GM21360 (cell line): ENCODE measurements at regions not wholly inside any gene's neighbourhood (a gene's known extent, or its start where the extent isn't known, plus 50 kb on each side); places are given as distances from the start of the nearest gene placed in this dataset.

Experiments used
- ATAC-seq: cut with Tn5 transposase; IDR thresholded peaks from one replicate; pipeline ENCODE4 v1.9.1; 2021; ENCODE audit warnings: mild to moderate bottlenecking, moderate library complexity; ENCODE audit not compliant: unreplicated experiment

DNA sequence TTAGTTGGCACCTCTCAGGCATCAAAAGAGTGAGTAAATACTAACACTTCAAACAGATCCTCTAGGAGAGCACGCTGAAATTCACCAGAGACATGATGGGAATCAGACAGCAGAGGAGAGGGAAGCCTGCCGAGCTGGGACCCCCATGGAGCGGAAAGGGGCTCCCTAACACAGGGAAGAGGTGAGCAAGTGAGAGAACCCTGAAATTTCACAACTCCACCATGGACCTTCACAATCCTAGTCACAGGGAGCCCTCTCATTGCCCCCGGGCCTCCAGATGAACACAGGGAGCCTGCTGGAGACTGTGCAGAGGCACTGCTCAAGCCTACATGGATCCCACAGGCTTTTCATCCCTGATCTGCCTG, 59.2 kb upstream of the ANTXRL start:
- ATAC-seq = no peak

DNA sequence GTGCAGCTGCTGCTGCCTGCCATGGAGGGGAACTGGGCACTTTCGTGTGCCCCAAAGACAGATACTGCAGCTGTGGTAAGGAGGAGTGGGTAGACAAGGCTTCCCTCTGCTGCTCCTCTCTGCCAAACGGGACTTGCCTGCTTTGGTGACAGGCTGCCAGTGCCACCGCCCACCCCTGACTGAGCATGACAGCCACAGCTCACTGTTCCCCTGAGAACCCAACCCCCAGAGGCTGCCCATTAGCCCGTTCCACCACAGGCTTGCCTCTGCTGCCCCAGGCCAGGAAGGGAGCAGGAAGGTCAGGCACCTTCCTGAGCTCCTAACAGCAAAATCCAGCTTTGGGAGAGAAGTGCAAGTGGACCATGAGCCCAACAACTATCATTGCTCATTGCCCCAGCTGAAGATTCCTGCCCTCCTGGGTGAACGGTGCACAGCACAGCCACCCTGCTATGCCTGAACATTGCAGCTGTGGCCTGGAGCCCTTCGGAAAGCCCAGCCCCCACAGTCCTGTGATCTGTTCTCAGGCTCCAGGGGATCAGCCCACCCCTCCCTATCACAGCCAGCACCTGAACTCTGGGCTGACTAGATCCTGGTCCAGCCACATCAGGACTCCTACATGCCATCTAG, 58.7 kb upstream of the ANTXRL start:
- ATAC-seq = no peak

DNA sequence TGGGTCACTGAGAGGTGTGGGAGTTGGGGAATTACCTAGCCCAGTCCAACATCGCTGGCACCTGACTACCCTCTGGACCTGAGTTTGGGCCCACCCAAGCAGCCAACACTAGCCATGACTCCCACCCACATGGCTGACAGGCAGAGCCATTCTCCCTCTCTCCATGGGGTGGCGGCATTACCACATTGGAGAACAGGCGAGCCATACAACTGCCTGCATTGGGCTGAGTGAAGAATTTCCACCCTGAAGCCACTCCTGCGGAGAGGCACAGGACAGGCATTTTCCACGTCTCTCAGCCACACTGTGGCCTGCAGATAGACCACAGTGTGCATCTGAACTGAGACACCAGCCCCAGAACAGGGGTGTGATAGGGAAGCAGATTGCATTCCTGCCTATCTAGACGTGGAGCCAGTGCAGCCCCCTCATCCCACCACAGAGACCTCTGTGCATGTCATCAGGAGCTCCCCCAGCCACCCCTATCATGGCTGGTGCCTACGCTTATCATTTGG, 58.2 kb upstream of the ANTXRL start:
- peak; percentile 77 for ATAC-seq

DNA sequence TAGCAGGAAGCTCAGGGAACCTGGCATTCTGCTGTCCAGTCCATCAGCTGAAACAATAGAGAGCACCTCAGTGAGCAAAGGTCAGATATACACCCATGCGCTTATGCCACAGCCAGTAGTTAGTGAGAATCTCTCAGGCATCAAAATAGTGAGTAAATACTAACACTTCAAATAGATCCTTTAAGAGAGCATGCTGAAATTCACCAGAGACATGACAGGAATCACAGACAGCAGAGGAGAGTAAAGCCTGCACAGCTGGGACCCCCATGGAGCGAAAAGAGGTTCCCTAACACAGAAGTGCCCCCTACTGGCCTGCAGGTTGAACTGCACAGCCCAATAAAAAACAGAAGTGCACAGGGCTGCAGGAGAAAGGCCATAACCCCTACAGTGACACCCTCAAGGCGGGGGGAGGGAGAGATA, 57.6 kb upstream of the ANTXRL start:
- ATAC-seq = no peak

DNA sequence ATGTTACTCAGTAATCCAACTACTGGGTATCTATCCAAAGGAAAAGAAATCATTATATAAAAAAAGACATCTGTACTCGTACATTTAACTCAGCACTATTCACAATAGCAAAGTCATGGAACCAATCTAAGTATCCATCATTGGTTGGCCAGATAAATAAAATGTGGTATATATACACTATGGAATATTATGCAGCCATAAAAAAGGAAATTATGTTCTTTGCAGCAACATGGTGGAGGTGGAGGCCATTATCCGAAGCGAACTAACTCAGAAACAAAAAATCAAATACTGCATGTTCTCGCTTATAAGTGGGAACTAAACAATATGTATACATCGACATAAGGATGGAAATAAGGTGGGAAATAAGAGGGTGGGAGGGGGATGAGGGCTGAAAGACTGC, 56.2 kb upstream of the ANTXRL start:
- no peak for ATAC-seq

DNA sequence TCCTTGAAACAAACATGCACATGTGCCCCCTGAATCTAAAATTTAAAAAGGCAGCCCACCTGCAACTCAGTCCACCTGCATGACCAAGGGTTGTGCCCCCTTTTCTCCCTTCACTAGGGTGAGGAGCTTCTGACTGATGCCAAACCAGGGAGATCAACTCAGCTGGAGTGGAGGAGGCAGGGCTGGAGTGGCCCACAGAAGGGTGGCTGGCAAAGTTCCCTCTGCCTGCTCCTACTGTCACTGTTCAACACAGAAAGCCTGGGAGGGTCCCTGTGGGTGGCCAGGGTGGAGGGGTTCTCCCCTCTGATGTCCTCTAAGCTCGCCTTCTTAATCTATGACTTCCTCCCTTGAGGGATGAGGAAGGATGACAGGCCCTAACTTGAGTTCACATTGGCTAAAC, 55.7 kb upstream of the ANTXRL start:
- ATAC-seq = no peak

DNA sequence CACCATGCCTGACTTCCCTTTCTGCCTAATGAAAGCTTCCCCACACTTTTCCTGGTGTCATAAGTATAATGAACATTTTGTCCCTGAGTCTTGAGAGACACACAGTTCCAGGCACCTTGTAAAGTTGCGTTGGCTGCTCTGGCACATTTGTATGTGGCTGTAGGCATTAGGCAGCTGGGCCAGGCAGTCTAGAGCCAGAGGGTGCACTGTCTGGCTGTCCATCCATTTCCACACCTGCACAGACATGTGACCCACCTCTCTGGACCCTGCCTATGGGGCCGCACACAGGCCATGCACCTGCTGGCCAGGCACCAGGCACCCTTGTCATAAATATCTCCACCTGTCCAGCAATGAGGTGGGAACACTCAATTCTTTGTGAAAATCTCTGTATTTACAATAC, 54.7 kb upstream of the ANTXRL start:
- no peak for ATAC-seq

DNA sequence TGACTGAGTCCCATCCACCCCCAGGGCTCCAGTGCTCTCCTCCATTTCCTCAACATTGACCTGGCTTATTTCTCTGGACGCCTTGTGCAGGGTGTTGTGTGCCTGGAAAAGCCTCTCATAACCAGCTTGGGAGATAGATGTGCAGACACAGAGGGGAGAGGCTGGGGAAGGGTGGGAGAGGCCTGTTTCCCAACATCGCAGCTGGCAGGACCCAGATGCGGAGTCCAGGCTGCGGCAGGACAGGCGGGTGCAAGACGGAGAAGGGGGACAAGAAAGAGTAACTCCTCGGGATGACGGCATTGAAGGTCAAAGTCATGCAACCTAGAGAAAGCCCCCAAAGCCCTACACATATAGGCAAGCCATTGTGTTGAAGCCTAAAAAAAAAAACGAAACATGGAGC, 54.1 kb upstream of the ANTXRL start:
- no peak for ATAC-seq

DNA sequence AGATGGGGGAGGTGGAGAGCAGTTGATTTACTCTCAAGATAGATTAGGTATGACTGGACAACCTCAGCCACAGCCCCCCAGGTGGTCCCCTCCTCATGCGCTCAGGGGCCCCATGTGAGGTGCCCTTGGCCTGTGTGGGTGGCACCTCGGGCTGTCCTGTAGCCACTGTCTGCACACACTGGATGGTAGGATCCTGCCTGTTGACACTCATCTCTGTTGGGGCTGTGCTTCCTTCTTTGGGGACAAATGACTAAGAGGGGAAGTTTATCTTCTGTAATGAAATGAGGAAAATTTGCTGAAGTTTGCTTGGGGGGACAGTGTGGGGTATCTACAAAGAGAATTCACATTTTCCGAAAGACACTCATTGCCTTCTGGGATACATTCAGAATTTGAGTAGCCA, 53.6 kb upstream of the ANTXRL start:
- ATAC-seq = no peak

DNA sequence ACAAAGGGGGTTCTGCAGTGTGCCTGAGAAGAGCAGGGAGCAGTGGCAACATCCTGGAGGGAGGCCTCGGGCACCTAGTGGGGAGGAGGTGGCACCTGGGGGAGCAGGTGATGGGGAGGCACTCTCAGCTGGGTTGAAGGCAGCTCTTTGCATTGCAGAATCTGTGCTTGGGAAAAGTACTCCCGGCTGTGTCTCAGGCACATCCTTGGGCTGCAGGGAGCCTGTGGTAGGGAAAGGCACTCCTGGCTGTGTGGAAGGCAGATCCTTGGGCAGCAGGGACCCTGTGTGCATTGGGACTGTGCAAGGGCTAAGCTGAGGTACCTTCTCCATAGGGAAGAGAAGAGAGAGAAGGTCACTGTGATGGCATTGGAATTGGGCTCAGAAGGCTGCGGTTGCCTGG, 52.8 kb upstream of the ANTXRL start:
- ATAC-seq = no peak

DNA sequence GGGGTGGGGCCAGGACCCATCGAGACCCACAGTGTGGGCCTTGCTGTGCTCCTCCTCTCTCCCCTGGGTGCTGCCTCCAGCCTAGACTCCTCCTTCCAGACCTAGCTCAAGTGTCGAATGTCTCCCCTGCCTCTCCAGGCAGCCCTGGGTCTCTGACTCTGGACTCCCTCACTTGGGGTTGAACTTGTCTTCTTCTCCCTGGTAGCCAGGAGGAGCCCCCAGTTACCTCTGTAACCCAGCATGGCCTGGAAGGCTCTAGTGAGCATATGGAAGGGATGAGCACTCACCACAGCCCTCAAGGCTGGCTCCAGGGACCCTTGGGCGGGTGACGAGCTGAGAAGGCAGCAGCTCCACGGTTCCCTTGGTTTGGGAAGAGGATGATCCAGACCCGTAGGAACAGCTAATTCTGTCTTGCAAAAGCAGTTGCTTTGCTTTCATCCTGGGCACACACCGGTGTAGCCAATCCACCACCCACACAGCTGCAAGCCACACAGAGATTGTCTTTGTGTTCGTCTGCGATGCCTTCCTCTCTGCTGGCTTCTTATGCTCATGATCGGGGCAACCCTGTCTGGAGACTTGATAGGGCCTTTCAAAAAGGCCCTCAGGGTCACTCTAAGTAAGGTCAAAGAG, 52.3 kb upstream of the ANTXRL start:
- no peak for ATAC-seq

DNA sequence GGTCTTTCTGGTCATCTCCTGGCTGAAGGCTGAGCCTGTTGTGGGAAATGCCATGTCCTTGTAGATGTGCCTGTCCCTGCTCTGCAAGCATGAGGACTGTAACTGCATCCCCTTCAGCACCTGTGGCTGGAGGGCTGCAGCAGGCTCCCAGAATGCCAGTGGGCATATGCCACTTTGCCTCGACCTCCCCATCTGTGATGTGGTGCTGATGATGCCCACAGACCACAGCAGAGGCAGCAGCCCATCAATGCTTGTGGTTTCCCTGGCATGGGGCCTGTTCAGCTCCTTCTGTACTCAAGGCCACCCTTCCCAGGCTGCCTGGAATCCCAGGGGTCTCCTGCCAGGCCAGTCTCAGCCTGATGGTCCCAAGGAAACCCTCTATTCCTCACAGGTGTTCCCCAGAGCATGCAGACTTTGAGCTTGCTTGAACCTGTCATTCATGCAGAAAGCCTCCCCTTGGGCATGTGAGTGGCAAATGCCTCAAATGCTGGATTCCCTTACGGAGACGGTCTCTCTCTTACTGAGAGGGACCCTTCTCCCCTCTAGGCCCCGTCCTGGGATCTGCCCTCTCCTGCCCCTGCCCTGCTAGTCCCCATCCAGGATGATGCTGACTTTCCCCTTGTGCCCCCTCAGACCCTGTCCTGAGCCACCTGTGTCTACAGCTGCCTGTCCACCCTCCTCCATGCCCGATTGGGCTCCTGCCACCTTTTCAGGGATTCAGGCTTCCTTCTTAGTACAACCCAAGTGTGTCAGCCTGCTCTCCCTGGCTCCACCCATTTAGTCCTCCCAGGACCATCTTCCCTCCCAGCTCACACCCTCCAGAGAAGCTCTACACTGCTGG, 50.9 kb upstream of the ANTXRL start:
- no peak for ATAC-seq

DNA sequence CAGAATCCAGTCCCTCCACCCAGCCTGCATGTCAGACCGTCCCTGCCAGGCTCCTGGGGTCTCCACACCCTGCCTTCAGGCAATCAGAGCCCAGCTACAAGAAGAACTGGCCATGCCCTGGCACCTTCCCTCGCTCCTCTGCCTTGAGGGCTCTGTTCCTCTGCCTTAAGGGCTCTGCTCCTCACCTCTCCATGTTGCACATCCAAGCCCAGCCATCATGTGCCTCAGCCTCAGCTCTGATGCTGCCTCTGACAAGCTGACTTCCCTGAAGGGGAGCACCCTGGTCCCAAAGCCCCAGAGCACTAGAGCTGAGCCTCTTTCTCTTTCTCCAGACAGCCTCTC, 50.3 kb upstream of the ANTXRL start:
- no peak for ATAC-seq

DNA sequence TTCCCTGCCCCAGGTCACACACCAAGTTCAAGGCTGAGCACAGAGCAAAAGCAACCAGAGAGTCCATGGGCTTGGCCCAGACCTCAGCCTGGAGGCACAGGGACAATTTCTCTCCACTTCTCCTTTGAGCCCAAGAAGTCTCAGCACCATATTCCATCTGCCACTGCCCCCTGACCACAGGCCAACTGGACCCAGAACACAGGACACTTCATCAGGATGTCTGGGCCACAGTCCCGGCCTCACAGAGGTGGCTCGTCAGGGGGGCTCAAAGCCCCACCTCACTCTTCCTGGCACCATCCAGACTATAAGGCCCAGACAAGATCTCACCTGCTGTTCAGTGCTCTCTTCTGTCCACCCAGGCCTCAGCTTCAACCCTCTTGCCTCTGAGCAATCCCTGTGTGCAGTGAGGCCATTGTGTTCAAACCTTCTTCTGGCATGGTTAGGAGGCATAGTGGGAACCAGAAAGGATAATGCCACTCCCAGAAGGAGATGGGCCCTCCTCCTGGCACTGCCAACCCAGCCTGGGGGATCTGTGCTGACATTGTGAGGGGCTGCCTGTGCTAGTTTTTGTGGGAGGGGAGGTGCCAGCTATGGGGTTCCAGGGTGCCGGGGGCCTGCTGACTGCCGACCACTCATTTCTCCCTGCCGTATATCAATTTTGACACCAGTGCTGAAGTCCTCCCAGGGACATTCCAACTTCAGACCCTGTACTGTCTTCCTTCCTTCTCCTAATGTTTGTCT, 49.7 kb upstream of the ANTXRL start:
- ATAC-seq = no peak
